HG02798 (cell line): ENCODE measurements at regions not wholly inside any gene's neighbourhood (a gene's known extent, or its start where the extent isn't known, plus 50 kb on each side); places are given as distances from the start of the nearest gene placed in this dataset.

Source experiments
- ATAC-seq: cut with Tn5 transposase; IDR thresholded peaks from one replicate; pipeline ENCODE4 v1.9.1; 2021; ENCODE audit warnings: mild to moderate bottlenecking; ENCODE audit not compliant: unreplicated experiment, poor library complexity

DNA sequence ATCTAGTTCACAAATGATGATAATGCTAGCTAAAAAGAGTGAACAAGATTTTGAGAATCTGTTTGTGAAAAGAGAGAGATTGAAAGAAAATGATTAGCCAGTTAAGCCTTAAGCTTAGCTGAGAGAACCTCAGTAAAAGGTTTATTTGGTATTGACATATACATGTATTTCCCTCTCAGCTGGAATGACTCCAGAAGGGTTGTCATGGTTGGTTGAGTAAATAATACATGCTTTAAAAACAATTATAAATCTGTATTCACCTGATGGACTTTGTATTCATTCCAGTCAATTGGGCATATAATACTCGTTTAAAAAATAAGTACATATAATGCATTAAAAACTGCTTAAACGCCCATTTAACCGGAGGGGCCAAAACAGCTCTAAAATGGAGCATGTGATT lies 181.4 kb downstream of the GRB14 start:
- ATAC-seq, result no peak

DNA sequence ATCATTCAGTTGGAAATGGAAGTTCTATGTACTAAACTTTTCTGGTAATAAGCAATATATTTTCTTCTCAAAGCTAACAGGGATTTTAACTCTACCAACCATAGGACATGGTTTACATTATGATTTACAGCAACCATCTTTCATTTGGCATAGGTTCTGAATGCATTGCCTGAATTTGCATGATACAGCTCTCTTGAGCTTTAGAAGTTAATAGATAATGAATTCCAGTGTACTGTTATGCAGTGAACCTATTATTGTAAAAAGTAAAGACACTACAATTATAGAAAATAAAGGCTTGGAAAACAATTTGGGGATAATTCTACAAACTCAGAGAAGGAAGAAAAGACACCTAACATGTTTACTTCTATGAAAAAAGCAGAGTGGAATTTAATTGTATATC lies 182.0 kb downstream of the GRB14 start:
- ATAC-seq, result no peak

DNA sequence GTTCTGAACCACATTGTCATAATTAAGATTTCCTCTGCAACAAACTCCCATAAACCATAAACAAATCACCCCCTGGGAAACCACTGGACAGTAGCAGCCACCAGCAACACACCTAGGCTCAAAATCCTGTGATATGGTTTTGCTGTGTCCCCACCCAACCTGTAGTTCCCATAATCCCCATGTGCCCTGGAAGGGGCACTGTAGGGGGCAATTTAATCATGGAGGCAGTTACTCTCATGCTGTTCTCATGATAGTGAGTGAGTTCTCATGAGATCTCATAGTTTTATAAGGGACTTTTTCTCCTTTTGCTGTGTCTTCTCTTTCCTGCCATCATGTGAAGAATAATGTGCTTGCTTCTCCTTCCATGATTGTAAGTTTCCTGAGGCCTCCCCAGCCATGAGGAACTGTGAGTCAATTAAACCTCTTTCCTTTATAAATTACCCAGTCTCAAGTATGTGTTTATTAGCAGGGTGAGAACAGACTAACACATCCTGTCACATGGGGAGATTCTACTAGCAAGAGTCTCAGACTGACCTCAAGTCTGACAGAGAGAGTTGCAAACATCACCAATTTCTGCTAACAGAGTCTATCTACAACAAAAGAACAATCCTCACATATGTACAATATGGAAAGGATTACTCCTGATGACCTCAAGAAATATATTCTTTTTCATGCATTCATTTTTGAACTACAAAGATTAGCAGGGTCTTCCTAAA lies 182.6 kb downstream of the GRB14 start:
- ATAC-seq, result no peak

DNA sequence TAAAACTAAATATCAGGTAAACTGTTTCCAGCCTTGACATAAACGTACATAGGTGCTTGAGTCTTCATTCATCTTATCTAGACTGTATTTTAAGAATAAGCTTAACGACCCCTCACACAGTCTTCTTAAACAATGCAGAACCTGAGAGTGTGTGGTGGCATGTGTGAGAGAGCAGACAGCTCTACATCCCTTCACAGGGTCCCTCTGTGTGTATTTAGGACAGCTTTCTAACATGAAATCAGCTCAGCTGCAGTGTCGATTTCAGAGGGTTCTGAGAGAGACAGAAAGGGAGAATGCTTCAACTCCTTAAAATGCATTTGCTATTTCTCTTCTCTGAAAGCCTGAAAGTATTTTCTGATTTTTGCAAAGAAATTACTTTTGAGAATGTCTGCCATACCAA lies 185.2 kb downstream of the GRB14 start:
- ATAC-seq, result no peak

- peak; percentile 71 for ATAC-seq
Observed at GRCh38 chr2:164430166-164430783, 191.0 kb downstream of the GRB14 start.

- no peak for ATAC-seq
Observed at GRCh38 chr2:164429354-164429753, 191.9 kb downstream of the GRB14 start.

- no peak for ATAC-seq
Observed at GRCh38 chr2:164427111-164427510, 194.2 kb downstream of the GRB14 start.

DNA sequence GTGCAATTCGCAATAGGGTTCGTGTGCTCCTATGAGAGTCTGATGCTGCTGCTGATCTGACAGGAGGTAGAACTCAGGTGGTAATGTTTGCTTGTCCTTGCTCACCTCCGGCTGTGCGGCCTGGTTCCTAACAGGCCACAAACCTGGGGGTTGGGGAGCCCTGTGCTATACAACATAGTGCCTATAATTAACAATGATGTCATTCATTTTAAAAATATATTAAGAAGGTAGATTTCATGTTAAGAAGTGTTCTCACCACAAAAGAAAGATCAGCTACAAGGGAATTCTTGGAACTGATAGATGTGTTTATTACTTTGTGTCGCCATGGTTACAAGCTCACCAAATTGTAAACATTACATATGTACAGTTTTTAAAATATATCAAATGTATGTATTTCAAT lies 200.5 kb downstream of the GRB14 start:
- ATAC-seq, result no peak

DNA sequence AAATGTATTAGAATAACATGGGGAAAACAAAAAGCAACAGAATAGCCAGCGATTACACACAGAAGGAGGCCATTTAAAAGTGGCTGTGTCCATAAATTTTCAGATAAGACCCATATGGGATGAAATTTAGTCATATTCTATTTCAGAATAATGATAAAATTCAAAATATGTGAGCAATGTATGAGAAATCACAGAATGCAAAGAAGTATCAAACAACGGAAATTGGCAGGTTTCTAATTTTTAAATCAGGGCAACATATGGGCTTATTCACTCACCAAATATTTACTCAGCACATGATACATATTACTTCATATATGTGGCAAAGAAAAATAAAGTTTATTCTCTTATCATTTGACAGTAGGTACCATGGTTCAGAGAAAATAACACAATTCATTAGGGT lies 208.5 kb downstream of the GRB14 start:
- ATAC-seq, result no peak

DNA sequence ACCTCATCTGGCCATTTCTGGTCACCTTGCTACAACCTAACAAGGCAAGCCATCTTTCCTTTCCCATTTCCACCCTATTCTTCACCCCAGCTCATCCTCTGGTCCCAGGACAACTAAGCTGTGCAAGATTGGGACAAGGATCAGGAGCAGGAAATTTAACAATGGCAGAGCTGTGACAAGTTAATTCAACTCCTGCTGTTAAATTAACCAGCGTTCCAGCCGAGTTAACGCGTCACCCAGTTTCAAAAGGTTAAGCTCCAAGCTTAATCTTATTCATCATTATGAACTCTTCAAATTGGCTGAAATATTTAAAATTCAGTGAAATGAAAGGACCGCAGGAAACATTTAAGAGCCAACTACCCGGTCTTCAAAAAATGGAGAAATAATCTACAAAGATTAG lies 231.9 kb downstream of the GRB14 start:
- ATAC-seq, result no peak

- peak; percentile 69 for ATAC-seq
Observed at GRCh38 chr2:164388511-164388910, 232.8 kb downstream of the GRB14 start.

GRCh38 chr2:164386231-164386630 lies 235.1 kb downstream of the GRB14 start:
- ATAC-seq, result no peak

DNA sequence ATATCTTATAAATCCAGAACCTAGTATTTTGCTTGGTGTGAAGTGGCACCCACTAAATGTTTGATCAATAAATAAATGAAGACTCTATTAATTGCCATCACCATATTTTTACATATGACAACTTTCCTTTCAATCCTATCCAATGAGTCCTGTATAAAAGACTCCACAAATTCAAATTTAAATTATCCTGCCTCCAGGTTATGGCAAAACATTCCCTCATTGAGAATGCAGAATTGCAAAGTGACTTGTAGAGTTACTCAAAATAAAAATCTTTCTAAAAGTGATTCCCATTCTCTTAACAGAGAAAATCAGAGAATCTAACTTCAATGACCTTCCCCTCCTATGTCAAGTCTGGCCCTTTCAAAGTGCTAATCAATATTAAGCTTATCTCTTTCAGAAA lies 236.8 kb downstream of the GRB14 start:
- no peak for ATAC-seq

- no peak for ATAC-seq
Observed at GRCh38 chr2:164371916-164372315, 249.4 kb downstream of the GRB14 start.

DNA sequence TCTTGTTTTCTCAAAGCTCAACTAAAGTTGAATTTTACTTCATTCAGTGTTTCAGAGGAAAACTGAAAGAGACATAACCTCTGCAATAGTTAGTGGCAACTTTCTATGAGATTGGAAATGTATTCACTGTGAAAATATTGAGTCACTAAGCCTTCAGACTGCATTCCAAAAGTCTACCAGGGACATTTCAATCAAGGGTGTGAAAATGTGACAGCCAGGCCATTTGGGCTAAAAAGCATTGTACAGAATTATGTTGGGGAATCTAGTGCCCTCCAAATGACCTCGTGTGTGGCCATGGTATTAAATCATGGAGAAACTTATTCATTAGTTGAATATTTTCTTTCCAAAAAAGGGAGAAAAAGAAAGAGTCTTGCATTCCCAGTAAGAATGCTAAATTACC lies 251.9 kb downstream of the GRB14 start:
- no peak for ATAC-seq

DNA sequence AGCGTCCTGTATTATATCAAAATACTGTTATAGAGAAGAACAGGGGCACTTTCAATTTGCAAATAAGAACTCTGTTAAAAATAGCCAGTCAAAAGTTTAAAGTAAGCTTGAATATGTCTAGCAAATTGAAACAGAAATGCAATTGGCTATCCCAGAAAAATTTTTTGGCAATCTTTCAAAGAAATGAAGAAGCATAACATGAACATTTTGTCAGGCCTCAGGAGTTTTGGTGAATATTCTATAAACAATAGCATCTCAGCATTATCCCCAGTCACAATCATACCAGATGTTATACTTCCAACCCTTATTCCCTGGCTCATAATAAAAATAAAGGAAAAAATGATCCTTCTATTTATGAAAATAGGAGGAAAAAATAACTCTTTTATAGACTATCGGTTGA lies 252.4 kb downstream of the GRB14 start:
- no peak for ATAC-seq

- no peak for ATAC-seq
Observed at GRCh38 chr2:164363646-164364045, 257.6 kb downstream of the GRB14 start.

DNA sequence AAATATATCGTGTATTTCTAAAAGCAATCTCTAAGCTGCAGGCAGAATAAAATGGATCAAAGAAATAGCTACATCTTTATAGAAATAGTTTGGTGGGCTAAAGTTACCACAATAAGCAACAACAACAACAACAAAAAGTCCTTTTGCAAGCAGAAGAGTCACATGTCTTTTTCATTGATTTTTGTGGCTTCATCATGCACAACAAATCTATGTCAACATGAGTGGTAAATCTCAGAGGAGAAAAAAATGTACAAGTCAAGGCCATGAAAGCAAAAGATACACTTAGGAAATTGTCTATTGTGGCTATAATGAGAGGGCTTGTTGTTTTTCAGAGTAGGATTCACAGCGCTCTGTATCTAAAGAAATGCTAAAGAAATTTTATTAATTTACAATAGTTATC lies 269.7 kb downstream of the GRB14 start:
- no peak for ATAC-seq

DNA sequence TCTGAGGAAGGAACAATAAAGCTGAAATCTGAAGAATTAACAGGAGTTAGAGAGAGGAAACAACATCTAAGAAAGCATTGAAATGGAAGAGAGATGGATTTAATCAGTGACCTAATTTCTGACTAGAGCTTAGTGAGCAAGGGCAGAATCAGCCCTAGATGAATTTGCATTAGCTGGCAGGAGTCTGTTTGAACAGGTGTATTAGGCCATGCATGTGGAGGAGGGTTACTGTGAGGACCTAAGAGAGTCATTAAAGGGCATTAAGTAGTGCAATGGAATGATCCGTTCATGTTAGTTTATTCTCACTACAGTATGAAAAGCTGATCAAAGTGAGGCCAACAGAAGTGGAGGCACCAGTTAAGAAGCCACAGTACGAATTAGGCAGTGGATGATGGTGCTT lies 285.3 kb downstream of the GRB14 start:
- ATAC-seq, result no peak

GRCh38 chr2:164335128-164335527 lies 286.2 kb downstream of the GRB14 start:
- ATAC-seq, result no peak

- ATAC-seq, result no peak
Observed at GRCh38 chr2:164328310-164328709, 293.0 kb downstream of the GRB14 start.

DNA sequence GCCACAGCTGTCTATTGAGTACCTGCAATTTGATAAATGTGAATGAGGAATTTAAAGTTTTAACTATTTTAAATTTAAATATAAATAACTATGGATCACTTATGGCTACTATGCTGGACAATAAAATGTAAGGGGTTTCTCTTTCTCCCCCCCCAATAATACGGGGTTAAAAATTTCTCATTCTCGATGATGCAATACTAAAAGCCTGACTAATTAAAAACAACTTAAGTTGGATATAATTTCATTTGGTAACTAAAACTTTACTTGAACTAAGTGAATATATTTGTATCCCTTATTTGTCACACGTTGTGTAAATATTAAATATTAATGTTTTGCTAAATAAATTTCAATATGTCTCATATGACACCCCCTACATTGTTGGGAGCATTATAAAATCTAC lies 297.3 kb downstream of the GRB14 start:
- ATAC-seq, result no peak
